HEK293 (cell line): ENCODE measurements at regions not wholly inside any gene's neighbourhood (a gene's known extent, or its start where the extent isn't known, plus 50 kb on each side); places are given as distances from the start of the nearest gene placed in this dataset.

Source experiments
- CTCF ChIA-PET: fragments of 350-600 bp; formaldehyde crosslinking; extraction: SDS; loops from one replicate; lab custom pipeline; 2021; ENCODE audit warnings: antibody characterized with exemption; lab: Yijun Ruan, JAX
- POLR2A ChIA-PET: fragments of 300-600 bp; formaldehyde crosslinking; extraction: SDS; loops from one replicate; lab custom pipeline; 2020; ENCODE audit warnings: antibody characterized with exemption, inconsistent platforms; lab: Yijun Ruan, JAX
- H3K27ac ChIP-seq: fragments of 200-500 bp; sonication (Bioruptor generic); 2 replicates; pipeline ENCODE4 v1.5.1; 2014; ENCODE audit warnings: low read depth, low read length, control low read depth, inconsistent platforms; ENCODE audit errors: extremely low read depth
- H3K36me3 ChIP-seq, 2 experiments: fragments of 200-500 bp in 1 of 2; sonication (Bioruptor generic) in 1 of 2; 1 replicate in 1 of 2; 2 replicates in 1 of 2; pipeline ENCODE4 v1.5.1; 2014 to 2017; ENCODE audit warnings: inconsistent platforms in 2 of 2, low read length in 2 of 2; ENCODE audit not compliant: control insufficient read depth in 2 of 2, insufficient read depth in 1 of 2
- H3K4me1 ChIP-seq: fragments of 200-500 bp; sonication (Bioruptor generic); 2 replicates; pipeline ENCODE4 v1.5.1; 2014; ENCODE audit warnings: mild to moderate bottlenecking, low read length, inconsistent platforms; ENCODE audit not compliant: control insufficient read depth, insufficient read depth
- H3K4me3 ChIP-seq: 2 replicates; pipeline ENCODE4 v1.5.1; 2011; ENCODE audit warnings: low read depth, mild to moderate bottlenecking, control low read depth, low read length, moderate library complexity
- H3K9me3 ChIP-seq: fragments of 200-500 bp; sonication (Bioruptor generic); 2 replicates; pipeline ENCODE4 v1.5.1; 2014; ENCODE audit warnings: low read depth, low read length, inconsistent platforms; ENCODE audit not compliant: control insufficient read depth, insufficient read depth
- BCL11A ChIP-seq: fragments of 450-650 bp; formaldehyde crosslinking; IDR thresholded peaks from 2 replicates; pipeline ENCODE4 v1.5.1; 2016; ENCODE audit warnings: low read depth, missing biosample characterization, missing genetic modification characterization
- GLI4 ChIP-seq: fragments of 450-650 bp; formaldehyde crosslinking; IDR thresholded peaks from 2 replicates; pipeline ENCODE4 v1.5.1; 2016; ENCODE audit warnings: missing biosample characterization, missing genetic modification characterization
- HOXD13 ChIP-seq: sonication (generic); formaldehyde crosslinking; IDR thresholded peaks from 2 replicates; pipeline ENCODE4 v1.8.0; 2022; ENCODE audit warnings: missing genetic modification reagents, borderline replicate concordance
- KLF8 ChIP-seq: fragments of 450-650 bp; formaldehyde crosslinking; IDR thresholded peaks from 2 replicates; pipeline ENCODE4 v1.5.1; 2016; ENCODE audit warnings: missing biosample characterization, missing genetic modification characterization
- MYNN ChIP-seq: fragments of 450-650 bp; formaldehyde crosslinking; IDR thresholded peaks from 2 replicates; pipeline ENCODE4 v1.5.1; 2016; ENCODE audit warnings: missing biosample characterization, missing genetic modification characterization, borderline replicate concordance
- OVOL3 ChIP-seq: fragments of 450-650 bp; formaldehyde crosslinking; IDR thresholded peaks from 2 replicates; pipeline ENCODE4 v1.5.1; 2016; ENCODE audit warnings: missing biosample characterization, missing genetic modification characterization
- REPIN1 ChIP-seq: fragments of 450-650 bp; formaldehyde crosslinking; IDR thresholded peaks from 2 replicates; pipeline ENCODE4 v1.5.1; 2017; ENCODE audit warnings: missing biosample characterization, missing genetic modification characterization, low read depth
- SCRT2 ChIP-seq: fragments of 450-650 bp; formaldehyde crosslinking; IDR thresholded peaks from 2 replicates; pipeline ENCODE4 v1.5.1; 2016; ENCODE audit warnings: missing biosample characterization, missing genetic modification characterization
- SETDB1 ChIP-seq: IDR thresholded peaks from one replicate; pipeline ENCODE4 v1.6.1; 2017; ENCODE audit warnings: mild to moderate bottlenecking, low read length, moderate library complexity, mixed read lengths; ENCODE audit not compliant: insufficient read length
- ZBTB7A ChIP-seq: fragments of 450-650 bp; formaldehyde crosslinking; IDR thresholded peaks from 2 replicates; pipeline ENCODE4 v1.5.1; 2016; ENCODE audit warnings: low read depth, missing biosample characterization, missing genetic modification characterization
- ZNF114 ChIP-seq: fragments of 450-650 bp; formaldehyde crosslinking; IDR thresholded peaks from 2 replicates; pipeline ENCODE4 v1.5.0; 2017; ENCODE audit warnings: missing biosample characterization, missing genetic modification characterization
- ZNF174 ChIP-seq: fragments of 450-650 bp; formaldehyde crosslinking; IDR thresholded peaks from 2 replicates; pipeline ENCODE4 v1.5.0; 2017; ENCODE audit warnings: missing biosample characterization, mild to moderate bottlenecking, missing genetic modification characterization
- ZNF19 ChIP-seq: fragments of 450-650 bp; formaldehyde crosslinking; IDR thresholded peaks from 2 replicates; pipeline ENCODE4; 2016; ENCODE audit warnings: missing biosample characterization, missing genetic modification characterization, low read depth
- ZNF211 ChIP-seq: fragments of 450-650 bp; formaldehyde crosslinking; IDR thresholded peaks from 2 replicates; pipeline ENCODE4 v1.5.1; 2016; ENCODE audit warnings: low read depth, missing biosample characterization, missing genetic modification characterization
- ZNF239 ChIP-seq: fragments of 450-650 bp; formaldehyde crosslinking; IDR thresholded peaks from 2 replicates; pipeline ENCODE4 v1.5.1; 2016; ENCODE audit warnings: missing biosample characterization, missing genetic modification characterization
- ZNF266 ChIP-seq: fragments of 450-650 bp; formaldehyde crosslinking; IDR thresholded peaks from 2 replicates; pipeline ENCODE4 v1.5.1; 2016; ENCODE audit warnings: missing biosample characterization, missing genetic modification characterization, low read depth
- ZNF274 ChIP-seq, 2 experiments: fragments of 200-500 bp in 1 of 2; fragments of 450-650 bp in 1 of 2; sonication (Bioruptor generic) in 1 of 2; formaldehyde crosslinking in 1 of 2; IDR thresholded peaks; 2 replicates each; pipeline versions ENCODE4 v1.5.1 to v1.6.1; 2014 to 2016; ENCODE audit warnings: borderline replicate concordance in 1 of 2, inconsistent platforms in 1 of 2, low read length in 1 of 2, missing biosample characterization in 1 of 2, missing genetic modification characterization in 1 of 2
- ZNF404 ChIP-seq: fragments of 450-650 bp; formaldehyde crosslinking; IDR thresholded peaks from 2 replicates; pipeline ENCODE4 v1.5.1; 2017; ENCODE audit warnings: missing biosample characterization, missing genetic modification characterization
- ZNF501 ChIP-seq: fragments of 450-650 bp; formaldehyde crosslinking; IDR thresholded peaks from 2 replicates; pipeline ENCODE4 v1.5.1; 2016; ENCODE audit warnings: missing biosample characterization, missing genetic modification characterization
- ZNF544 ChIP-seq: fragments of 450-650 bp; formaldehyde crosslinking; IDR thresholded peaks from 2 replicates; pipeline ENCODE4 v1.5.0; 2017; ENCODE audit warnings: missing biosample characterization, missing genetic modification characterization
- ZNF548 ChIP-seq: fragments of 450-650 bp; formaldehyde crosslinking; IDR thresholded peaks from 2 replicates; pipeline ENCODE4 v1.5.1; 2016; ENCODE audit warnings: missing biosample characterization, missing genetic modification characterization
- ZNF623 ChIP-seq: fragments of 450-650 bp; formaldehyde crosslinking; IDR thresholded peaks from 2 replicates; pipeline ENCODE4 v1.5.1; 2016; ENCODE audit warnings: missing biosample characterization, missing genetic modification characterization
- ZNF670 ChIP-seq: fragments of 450-650 bp; formaldehyde crosslinking; IDR thresholded peaks from 2 replicates; pipeline ENCODE4 v1.5.1; 2016; ENCODE audit warnings: missing biosample characterization, missing genetic modification characterization, low read depth
- ZNF837 ChIP-seq: fragments of 450-650 bp; formaldehyde crosslinking; IDR thresholded peaks from 2 replicates; pipeline ENCODE4 v1.5.1; 2016; ENCODE audit warnings: missing biosample characterization, missing genetic modification characterization
- ZSCAN16 ChIP-seq: fragments of 450-650 bp; formaldehyde crosslinking; IDR thresholded peaks from 2 replicates; pipeline ENCODE4 v1.5.1; 2016; ENCODE audit warnings: missing biosample characterization, missing genetic modification characterization
- TF ChIP-seq, protein P1 (sequence below): fragments of 450-650 bp; formaldehyde crosslinking; IDR thresholded peaks from 2 replicates; pipeline ENCODE4 v1.5.1; 2017; ENCODE audit warnings: missing biosample characterization, missing genetic modification characterization
- TF ChIP-seq, protein P2 (sequence below): fragments of 450-650 bp; formaldehyde crosslinking; IDR thresholded peaks from 2 replicates; pipeline ENCODE4 v1.5.1; 2017; ENCODE audit warnings: missing biosample characterization, mild to moderate bottlenecking, missing genetic modification characterization, moderate library complexity
- TF ChIP-seq, protein P3 (sequence below): fragments of 450-650 bp; formaldehyde crosslinking; IDR thresholded peaks from 2 replicates; pipeline ENCODE4 v1.5.1; 2016; ENCODE audit warnings: missing biosample characterization, missing genetic modification characterization
- TF ChIP-seq, protein P4 (sequence below): fragments of 450-650 bp; formaldehyde crosslinking; IDR thresholded peaks from 2 replicates; pipeline ENCODE4 v1.5.1; 2016; ENCODE audit warnings: missing biosample characterization, missing genetic modification characterization

DNA sequence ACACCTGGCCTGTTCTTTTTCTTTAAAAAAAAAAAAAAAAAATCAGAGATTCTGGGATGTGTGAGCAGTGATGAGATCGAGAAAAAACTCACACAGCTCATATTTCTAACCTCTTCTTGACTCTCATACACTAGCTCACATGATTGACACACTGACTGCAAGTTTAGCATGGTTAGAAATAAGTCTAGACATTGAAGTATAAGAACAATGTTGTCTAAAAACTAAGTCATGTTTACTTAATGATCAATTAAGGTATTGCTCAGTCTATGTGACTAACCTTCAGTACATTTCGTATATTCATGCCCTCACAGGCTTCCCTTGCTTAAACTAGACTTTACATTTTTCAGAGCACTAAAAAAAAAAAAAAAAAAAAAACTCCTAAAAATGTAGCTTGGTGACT lies 775.1 kb downstream of the GATA3 start:
- TF ChIP-seq SETDB1 (no peak), ZNF837 (tag by site-specific recombination) (no peak), ZNF19 (tag by site-specific recombination) (no peak), ZNF114 (no peak), REPIN1 (no peak), ZNF211 (tag by site-specific recombination) (no peak), ZNF239 (tag by site-specific recombination) (no peak), ZNF670 (tag by site-specific recombination) (no peak), HOXD13 (CRISPR knock-in tag) (no peak), GLI4 (no peak), ZBTB7A (tag by site-specific recombination) (no peak), MYNN (no peak), ZNF548 (no peak), ZNF623 (tag by site-specific recombination) (no peak), ZNF174 (tag by site-specific recombination) (no peak)
- TF ChIP-seq, protein P1, sequence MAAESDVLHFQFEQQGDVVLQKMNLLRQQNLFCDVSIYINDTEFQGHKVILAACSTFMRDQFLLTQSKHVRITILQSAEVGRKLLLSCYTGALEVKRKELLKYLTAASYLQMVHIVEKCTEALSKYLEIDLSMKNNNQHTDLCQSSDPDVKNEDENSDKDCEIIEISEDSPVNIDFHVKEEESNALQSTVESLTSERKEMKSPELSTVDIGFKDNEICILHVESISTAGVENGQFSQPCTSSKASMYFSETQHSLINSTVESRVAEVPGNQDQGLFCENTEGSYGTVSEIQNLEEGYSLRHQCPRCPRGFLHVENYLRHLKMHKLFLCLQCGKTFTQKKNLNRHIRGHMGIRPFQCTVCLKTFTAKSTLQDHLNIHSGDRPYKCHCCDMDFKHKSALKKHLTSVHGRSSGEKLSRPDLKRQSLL (tag by site-specific recombination) = no peak
- TF ChIP-seq, all 188 proteins: peak for 0
- Histone ChIP-seq H3K4me3 (no peak overlapping the region), H3K27ac (no peak overlapping the region), H3K9me3 (no peaks in the 10 kb centered on the region), H3K36me3 (no peaks in the 10 kb centered on the region), H3K4me1 (no peaks in the 10 kb centered on the region)
- CTCF ChIA-PET = no interaction called here
- POLR2A ChIA-PET = no interaction called here

DNA sequence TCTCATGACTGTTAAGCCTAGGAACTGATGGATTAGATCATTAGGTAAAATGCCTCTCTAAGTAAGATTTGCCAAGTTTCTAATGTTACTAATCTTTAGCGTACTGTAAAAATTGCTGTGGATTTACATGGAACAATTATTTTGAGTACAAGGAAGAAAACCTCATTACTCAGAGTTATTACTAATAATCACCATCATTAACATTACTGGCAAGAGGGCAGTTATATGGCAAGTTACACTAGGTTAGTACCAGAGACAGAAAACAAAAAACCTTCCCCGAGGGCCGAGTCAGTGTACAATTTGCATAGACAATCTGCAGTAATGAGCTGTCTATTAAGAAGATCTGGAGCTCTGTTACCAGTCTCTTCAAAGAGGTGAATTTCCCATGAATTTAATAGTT lies 775.6 kb downstream of the GATA3 start:
- CTCF ChIA-PET = no interaction called here
- TF ChIP-seq ZSCAN16 (no peak), ZNF404 (tag by site-specific recombination) (no peak), SCRT2 (no peak), BCL11A (no peak), OVOL3 (no peak), ZNF544 (tag by site-specific recombination) (no peak), KLF8 (no peak), ZNF274 (IDR thresholded peaks at IDR 0.05; ENCODE audit: low read length) (no peak), ZNF274 (tag by site-specific recombination; IDR thresholded peaks at IDR 0.05; ENCODE audit: borderline replicate concordance) (no peak), ZNF266 (tag by site-specific recombination) (no peak), ZNF501 (no peak)
- TF ChIP-seq, protein P2, sequence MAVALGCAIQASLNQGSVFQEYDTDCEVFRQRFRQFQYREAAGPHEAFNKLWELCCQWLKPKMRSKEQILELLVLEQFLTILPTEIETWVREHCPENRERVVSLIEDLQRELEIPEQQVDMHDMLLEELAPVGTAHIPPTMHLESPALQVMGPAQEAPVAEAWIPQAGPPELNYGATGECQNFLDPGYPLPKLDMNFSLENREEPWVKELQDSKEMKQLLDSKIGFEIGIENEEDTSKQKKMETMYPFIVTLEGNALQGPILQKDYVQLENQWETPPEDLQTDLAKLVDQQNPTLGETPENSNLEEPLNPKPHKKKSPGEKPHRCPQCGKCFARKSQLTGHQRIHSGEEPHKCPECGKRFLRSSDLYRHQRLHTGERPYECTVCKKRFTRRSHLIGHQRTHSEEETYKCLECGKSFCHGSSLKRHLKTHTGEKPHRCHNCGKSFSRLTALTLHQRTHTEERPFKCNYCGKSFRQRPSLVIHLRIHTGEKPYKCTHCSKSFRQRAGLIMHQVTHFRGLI (tag by site-specific recombination) = no peak
- TF ChIP-seq, protein P3, sequence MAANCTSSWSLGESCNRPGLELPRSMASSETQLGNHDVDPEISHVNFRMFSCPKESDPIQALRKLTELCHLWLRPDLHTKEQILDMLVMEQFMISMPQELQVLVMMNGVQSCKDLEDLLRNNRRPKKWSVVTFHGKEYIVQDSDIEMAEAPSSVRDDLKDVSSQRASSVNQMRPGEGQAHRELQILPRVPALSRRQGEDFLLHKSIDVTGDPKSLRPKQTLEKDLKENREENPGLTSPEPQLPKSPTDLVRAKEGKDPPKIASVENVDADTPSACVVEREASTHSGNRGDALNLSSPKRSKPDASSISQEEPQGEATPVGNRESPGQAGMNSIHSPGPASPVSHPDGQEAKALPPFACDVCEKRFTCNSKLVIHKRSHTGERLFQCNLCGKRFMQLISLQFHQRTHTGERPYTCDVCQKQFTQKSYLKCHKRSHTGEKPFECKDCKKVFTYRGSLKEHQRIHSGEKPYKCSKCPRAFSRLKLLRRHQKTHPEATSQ (tag by site-specific recombination) = no peak
- TF ChIP-seq, protein P4, sequence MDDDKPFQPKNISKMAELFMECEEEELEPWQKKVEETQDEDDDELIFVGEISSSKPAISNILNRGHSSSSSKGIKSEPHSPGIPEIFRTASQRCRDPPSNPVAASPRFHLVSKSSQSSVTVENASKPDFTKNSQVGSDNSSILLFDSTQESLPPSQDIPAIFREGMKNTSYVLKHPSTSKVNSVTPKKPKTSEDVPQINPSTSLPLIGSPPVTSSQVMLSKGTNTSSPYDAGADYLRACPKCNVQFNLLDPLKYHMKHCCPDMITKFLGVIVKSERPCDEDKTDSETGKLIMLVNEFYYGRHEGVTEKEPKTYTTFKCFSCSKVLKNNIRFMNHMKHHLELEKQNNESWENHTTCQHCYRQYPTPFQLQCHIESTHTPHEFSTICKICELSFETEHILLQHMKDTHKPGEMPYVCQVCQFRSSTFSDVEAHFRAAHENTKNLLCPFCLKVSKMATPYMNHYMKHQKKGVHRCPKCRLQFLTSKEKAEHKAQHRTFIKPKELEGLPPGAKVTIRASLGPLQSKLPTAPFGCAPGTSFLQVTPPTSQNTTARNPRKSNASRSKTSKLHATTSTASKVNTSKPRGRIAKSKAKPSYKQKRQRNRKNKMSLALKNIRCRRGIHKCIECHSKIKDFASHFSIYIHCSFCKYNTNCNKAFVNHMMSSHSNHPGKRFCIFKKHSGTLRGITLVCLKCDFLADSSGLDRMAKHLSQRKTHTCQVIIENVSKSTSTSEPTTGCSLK = no peak
- TF ChIP-seq, all 188 proteins: peak for 0
- POLR2A ChIA-PET = no interaction called here

More for the DNA sequence above, 775.6 kb downstream of the GATA3 start:
- no peaks in the 10 kb centered on the region for H3K9me3 ChIP-seq
- H3K4me3 ChIP-seq = no peak overlapping the region
- no peaks in the 10 kb centered on the region for H3K4me1 ChIP-seq
- H3K36me3 ChIP-seq = no peaks in the 10 kb centered on the region
- H3K27ac ChIP-seq = no peak overlapping the region
